Breast epithelium (tissue), 3 donors: ENCODE measurements at regions not wholly inside any gene's neighbourhood (a gene's known extent, or its start where the extent isn't known, plus 50 kb on each side); places are given as distances from the start of the nearest gene placed in this dataset.

Experiments used
- CTCF ChIP-seq, 3 donors: fragments of 450-650 bp; IDR thresholded peaks; one replicate each; pipeline ENCODE4 v1.5.1; 2016 to 2017; ENCODE audit warnings: antibody characterized with exemption in 3 of 3, mild to moderate bottlenecking in 3 of 3, moderate library complexity in 3 of 3
- POLR2A ChIP-seq: fragments of 450-650 bp; IDR thresholded peaks from one replicate; pipeline ENCODE4 v1.6.1; 2016; ENCODE audit warnings: antibody characterized with exemption, mild to moderate bottlenecking, moderate library complexity
- POLR2AphosphoS5 ChIP-seq, 3 donors: sonication (generic); formaldehyde crosslinking; IDR thresholded peaks; one replicate each; pipeline ENCODE4 v1.6.1; 2017; ENCODE audit warnings: antibody characterized with exemption in 3 of 3

- TF ChIP-seq CTCF (IDR thresholded peaks at IDR 0.05) (no peak), POLR2A (no peak), POLR2AphosphoS5 (IDR thresholded peaks at IDR 0.05) (no peak)
Observed at GRCh38 chr1:175893192-175893591, 149.8 kb upstream of the TNR start.
